ENCODE measurements at regions not wholly inside any gene's neighbourhood (a gene's known extent, or its start where the extent isn't known, plus 50 kb on each side); places are given as distances from the start of the nearest gene placed in this dataset.

DNA sequence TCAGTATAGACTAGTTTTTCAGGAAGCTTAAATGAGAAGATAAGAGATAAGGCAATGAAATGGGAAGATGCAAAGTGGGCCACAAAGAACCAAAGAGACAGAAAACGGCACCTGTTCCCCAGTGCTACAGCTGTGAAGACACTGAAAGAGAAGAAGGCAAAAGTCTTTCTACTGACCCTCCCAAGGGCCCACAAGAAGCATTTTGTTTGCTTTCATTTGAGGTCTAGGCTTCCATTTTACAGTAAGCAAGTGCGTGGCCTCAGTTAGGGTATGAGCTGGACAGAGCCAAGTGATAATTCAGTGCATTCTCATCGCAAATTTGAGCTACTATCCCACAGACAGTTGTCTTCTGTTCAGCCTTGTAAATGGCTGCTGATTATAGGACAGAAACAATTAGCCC is 53.4 kb upstream of the STK17B start:
- Histone ChIP-seq H3K9ac (ENCODE audit: low read depth, low read length) (peak overlapping the region; percentile 59), H3K4me1 (ENCODE audit: control insufficient read depth, insufficient read depth, low read length) (peaks cover 39% of the 10 kb centered on the region), H3K4me2 (ENCODE audit: low read length) (peak overlapping the region; percentile 49), H3K27me3 (ENCODE audit: control insufficient read depth, insufficient read depth, low read length) (no peaks in the 10 kb centered on the region), H3K4me3 (ENCODE audit: low read length) (peak overlapping the region; percentile 29), H3K36me3 (ENCODE audit: insufficient read depth, low read length) (no peaks in the 10 kb centered on the region), H3K9me3 (replicated peaks; ENCODE audit: low read length) (no peaks in the 10 kb centered on the region)

DNA sequence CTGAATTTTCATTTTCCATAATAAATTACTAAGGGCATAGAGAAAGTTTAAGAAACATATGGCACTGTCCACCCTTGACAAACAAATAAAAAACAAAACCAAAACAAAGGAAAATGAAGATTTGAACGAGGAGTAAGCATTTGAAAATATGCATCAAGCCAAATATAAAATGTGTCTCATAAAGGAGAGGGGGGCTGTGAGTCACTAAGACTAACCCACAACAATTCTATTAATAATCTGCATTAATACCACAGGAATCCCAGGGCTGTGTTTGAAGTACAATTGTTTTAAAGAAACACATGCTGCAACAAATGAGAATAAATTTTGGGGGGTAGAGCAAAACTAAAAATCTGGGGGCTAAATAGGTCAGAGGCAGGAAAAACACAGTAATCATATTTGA is 53.8 kb upstream of the STK17B start:
- H3K9me3 ChIP-seq (replicated peaks; ENCODE audit: low read length) = no peaks in the 10 kb centered on the region
- H3K27me3 ChIP-seq (ENCODE audit: control insufficient read depth, insufficient read depth, low read length) = no peaks in the 10 kb centered on the region
- H3K4me2 ChIP-seq (ENCODE audit: low read length) = peak overlapping the region; percentile 49
- peaks cover 39% of the 10 kb centered on the region for H3K4me1 ChIP-seq (ENCODE audit: control insufficient read depth, insufficient read depth, low read length)
- H3K36me3 ChIP-seq (ENCODE audit: insufficient read depth, low read length) = no peaks in the 10 kb centered on the region
- peak overlapping the region; percentile 59 for H3K9ac ChIP-seq (ENCODE audit: low read depth, low read length)
- H3K4me3 ChIP-seq (ENCODE audit: low read length) = peak overlapping the region; percentile 29

DNA sequence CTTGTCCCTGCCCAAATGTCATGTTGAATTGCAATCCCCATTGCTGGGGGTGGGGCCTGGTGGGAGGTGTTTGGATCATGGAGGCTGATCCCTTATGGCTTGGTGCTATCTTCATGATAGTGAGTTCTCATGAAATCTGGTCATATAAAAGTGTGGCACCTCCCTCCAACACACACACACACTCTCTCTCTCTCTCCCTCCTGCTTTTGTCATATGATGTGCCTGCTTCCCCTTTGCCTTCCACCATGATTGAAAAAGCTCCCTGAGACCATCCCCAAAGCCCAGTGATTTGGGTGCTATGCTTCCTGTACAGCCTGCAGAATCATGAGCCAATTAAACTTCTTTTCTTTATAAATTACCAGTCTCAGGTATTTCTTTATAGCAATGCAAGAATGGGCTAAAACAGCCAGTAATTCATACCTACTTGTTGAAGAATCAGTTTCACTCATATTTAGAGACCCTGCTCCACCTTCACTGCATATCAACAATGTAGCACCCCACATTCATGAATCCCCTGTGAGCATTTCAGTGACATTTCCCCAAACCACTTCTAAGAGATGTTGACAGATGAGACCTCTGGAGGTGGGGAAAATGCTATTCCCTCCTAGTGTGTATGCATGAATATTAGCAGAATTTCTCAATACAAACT is 54.8 kb upstream of the STK17B start:
- H3K36me3 ChIP-seq (ENCODE audit: insufficient read depth, low read length) = no peaks in the 10 kb centered on the region
- H3K4me3 ChIP-seq (ENCODE audit: low read length) = no peak overlapping the region
- H3K27me3 ChIP-seq (ENCODE audit: control insufficient read depth, insufficient read depth, low read length) = no peaks in the 10 kb centered on the region
- peak overlapping the region; percentile 19 for H3K9ac ChIP-seq (ENCODE audit: low read depth, low read length)
- H3K4me1 ChIP-seq (ENCODE audit: control insufficient read depth, insufficient read depth, low read length) = peaks cover 39% of the 10 kb centered on the region
- H3K4me2 ChIP-seq (ENCODE audit: low read length) = no peak overlapping the region
- H3K9me3 ChIP-seq (replicated peaks; ENCODE audit: low read length) = no peaks in the 10 kb centered on the region

- Histone ChIP-seq H3K9ac (ENCODE audit: low read depth, low read length) (peak overlapping the region; percentile 1), H3K4me3 (ENCODE audit: low read length) (no peak overlapping the region), H3K4me1 (ENCODE audit: control insufficient read depth, insufficient read depth, low read length) (peaks cover 39% of the 10 kb centered on the region), H3K36me3 (ENCODE audit: insufficient read depth, low read length) (no peaks in the 10 kb centered on the region), H3K9me3 (replicated peaks; ENCODE audit: low read length) (no peaks in the 10 kb centered on the region), H3K27me3 (ENCODE audit: control insufficient read depth, insufficient read depth, low read length) (no peaks in the 10 kb centered on the region), H3K4me2 (ENCODE audit: low read length) (no peak overlapping the region)
Observed at GRCh38 chr2:196226707-196227065, 55.3 kb upstream of the STK17B start.

- H3K9ac ChIP-seq (ENCODE audit: low read depth, low read length) = no peak overlapping the region
- H3K27me3 ChIP-seq (ENCODE audit: control insufficient read depth, insufficient read depth, low read length) = no peaks in the 10 kb centered on the region
- H3K4me3 ChIP-seq (ENCODE audit: low read length) = no peak overlapping the region
- no peaks in the 10 kb centered on the region for H3K36me3 ChIP-seq (ENCODE audit: insufficient read depth, low read length)
- H3K9me3 ChIP-seq (replicated peaks; ENCODE audit: low read length) = no peaks in the 10 kb centered on the region
- peaks cover 62% of the 10 kb centered on the region for H3K4me1 ChIP-seq (ENCODE audit: control insufficient read depth, insufficient read depth, low read length)
- no peak overlapping the region for H3K4me2 ChIP-seq (ENCODE audit: low read length)
Observed at GRCh38 chr2:196229013-196229412, 57.6 kb upstream of the STK17B start.

DNA sequence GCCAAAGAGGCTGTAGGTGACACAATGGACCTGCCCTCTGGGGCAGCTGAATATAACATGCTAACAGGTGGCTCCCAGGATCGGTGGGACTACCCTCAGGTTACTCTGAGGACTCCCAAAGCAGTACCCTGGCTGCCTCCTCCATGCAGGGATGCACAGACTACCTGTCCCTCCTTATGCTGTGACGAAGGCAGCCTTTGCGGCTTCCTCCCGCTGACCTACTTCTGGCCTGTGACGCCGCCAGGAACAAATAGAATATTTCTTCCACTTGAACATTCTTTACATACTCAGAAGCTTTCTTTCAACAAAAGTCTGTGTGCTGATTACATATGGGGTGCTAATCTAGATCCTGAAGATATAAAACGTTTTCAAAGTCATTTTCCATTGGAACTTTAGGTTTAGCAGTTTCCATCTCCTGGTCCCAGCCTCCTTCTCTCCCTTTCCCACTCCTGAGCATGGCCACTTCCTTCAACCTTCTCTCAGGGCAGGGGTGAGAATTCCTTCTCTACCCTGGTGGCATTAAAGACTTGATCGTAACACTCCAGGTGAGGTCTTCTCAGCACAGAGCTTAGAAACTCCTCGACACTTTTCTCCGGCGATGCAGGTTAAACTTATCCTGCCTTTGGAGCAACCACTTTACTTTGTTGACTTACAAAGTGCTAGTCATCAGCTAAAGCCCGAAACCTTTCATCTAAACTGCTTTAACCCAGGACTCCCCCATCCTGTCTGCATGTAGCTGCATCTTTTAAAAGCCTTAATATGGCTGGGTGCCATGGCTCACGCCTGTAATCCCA is 58.9 kb upstream of the STK17B start:
- Histone ChIP-seq H3K4me2 (ENCODE audit: low read length) (no peak overlapping the region), H3K9me3 (replicated peaks; ENCODE audit: low read length) (no peaks in the 10 kb centered on the region), H3K27me3 (ENCODE audit: control insufficient read depth, insufficient read depth, low read length) (no peaks in the 10 kb centered on the region), H3K9ac (ENCODE audit: low read depth, low read length) (no peak overlapping the region), H3K36me3 (ENCODE audit: insufficient read depth, low read length) (no peaks in the 10 kb centered on the region), H3K4me3 (ENCODE audit: low read length) (no peak overlapping the region), H3K4me1 (ENCODE audit: control insufficient read depth, insufficient read depth, low read length) (peaks cover 63% of the 10 kb centered on the region)

DNA sequence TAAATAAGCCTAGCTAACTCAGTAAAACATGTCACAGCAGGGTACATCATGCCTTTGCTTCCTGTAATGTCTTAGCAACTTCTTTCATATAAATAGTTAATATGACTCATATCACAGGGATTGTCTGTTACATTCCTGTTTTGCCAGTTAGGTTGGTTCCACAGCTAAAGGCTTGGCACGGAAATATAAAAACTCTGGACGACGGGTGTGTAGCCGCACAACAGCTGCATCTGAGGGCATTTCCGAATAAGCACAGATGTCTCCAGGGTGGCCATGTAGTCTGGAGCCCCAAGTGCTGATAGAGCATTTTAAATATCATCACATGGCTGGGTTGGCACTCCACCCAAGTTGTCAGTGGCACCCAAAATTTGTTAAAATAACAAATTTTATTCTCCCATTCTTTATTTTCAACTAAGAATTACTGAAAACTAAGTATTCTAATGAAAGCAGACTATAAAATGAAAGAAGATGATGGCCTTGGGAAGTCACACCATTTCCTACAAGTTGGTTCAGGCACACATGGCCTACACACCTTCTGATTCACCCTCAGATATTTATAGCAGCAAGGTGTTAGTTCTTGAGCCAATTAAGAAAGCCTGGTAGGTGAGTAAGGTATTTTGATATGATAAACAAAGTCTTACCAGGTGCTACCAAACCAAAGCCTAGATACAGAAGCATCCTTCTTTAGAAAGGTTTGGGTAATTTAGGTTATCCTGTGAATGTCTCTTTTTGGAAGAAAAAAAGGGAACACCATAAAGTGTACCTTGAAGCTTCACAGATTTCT is 61.8 kb upstream of the STK17B start:
- no peaks in the 10 kb centered on the region for H3K27me3 ChIP-seq (ENCODE audit: control insufficient read depth, insufficient read depth, low read length)
- H3K4me1 ChIP-seq (ENCODE audit: control insufficient read depth, insufficient read depth, low read length) = peaks cover 40% of the 10 kb centered on the region
- no peaks in the 10 kb centered on the region for H3K9me3 ChIP-seq (replicated peaks; ENCODE audit: low read length)
- H3K9ac ChIP-seq (ENCODE audit: low read depth, low read length) = peak overlapping the region; percentile 77
- peak overlapping the region; percentile 54 for H3K4me2 ChIP-seq (ENCODE audit: low read length)
- no peaks in the 10 kb centered on the region for H3K36me3 ChIP-seq (ENCODE audit: insufficient read depth, low read length)
- peak overlapping the region; percentile 24 for H3K4me3 ChIP-seq (ENCODE audit: low read length)

DNA sequence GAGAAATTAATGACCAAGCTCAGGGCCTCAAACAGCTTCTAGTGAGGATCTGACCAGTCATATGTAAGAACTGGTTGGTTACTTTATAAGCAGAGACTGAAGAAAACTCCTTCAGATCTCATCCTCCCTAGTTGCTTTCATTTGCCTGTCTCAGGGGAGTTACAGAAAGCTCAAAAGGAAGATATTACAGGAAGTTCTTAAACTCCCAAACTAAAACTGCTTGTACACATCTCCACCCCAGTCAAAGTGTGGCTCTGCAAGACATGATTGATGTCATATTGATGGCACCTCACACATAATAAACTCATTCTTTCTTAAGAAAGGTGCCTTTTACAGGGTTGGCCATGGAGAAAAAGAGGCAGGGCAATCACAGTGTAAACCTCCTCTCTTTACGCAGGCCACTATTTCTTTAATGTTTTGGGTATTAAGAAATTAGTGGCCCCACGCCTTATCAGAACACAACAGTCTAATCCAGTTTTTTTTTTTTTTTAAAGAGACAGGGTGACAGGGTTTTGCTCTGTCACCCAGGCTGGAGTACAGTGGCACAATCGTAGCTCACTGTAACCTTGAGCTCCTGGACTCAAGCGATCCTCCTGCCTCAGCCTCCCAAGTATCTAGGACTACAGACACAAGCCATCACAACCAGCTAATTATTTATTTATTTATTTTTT is 62.6 kb upstream of the STK17B start:
- H3K36me3 ChIP-seq (ENCODE audit: insufficient read depth, low read length) = peaks cover 4% of the 10 kb centered on the region
- H3K4me2 ChIP-seq (ENCODE audit: low read length) = peak overlapping the region; percentile 23
- no peak overlapping the region for H3K4me3 ChIP-seq (ENCODE audit: low read length)
- no peaks in the 10 kb centered on the region for H3K9me3 ChIP-seq (replicated peaks; ENCODE audit: low read length)
- no peaks in the 10 kb centered on the region for H3K27me3 ChIP-seq (ENCODE audit: control insufficient read depth, insufficient read depth, low read length)
- H3K9ac ChIP-seq (ENCODE audit: low read depth, low read length) = peak overlapping the region; percentile 77
- H3K4me1 ChIP-seq (ENCODE audit: control insufficient read depth, insufficient read depth, low read length) = peaks cover 39% of the 10 kb centered on the region

DNA sequence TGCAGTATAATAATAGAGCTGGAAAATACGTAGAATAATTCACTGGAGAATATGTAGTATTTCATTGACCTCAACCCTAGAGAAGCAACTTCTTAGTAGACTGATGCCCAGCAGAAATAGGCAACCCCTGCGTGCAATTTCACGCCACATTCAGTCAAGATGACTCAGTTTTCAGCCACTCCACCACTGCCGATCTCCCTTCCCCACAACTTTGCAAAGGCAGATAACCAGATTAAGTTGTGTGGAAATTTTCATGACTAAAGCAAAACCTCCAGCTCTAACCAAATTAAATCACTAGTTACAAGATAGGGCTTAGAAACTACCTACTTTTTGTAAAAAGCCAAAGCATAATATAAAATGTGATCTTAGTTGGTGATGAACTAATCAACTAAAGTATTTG is 63.3 kb upstream of the STK17B start:
- Histone ChIP-seq H3K4me3 (ENCODE audit: low read length) (no peak overlapping the region), H3K9me3 (replicated peaks; ENCODE audit: low read length) (no peaks in the 10 kb centered on the region), H3K9ac (ENCODE audit: low read depth, low read length) (peak overlapping the region; percentile 77), H3K4me1 (ENCODE audit: control insufficient read depth, insufficient read depth, low read length) (peaks cover 46% of the 10 kb centered on the region), H3K4me2 (ENCODE audit: low read length) (peak overlapping the region; percentile 7), H3K36me3 (ENCODE audit: insufficient read depth, low read length) (peaks cover 7% of the 10 kb centered on the region), H3K27me3 (ENCODE audit: control insufficient read depth, insufficient read depth, low read length) (no peaks in the 10 kb centered on the region)

GRCh38 chr2:196238836-196239380 is 67.5 kb upstream of the STK17B start:
- no peaks in the 10 kb centered on the region for H3K27me3 ChIP-seq (ENCODE audit: control insufficient read depth, insufficient read depth, low read length)
- peaks cover 7% of the 10 kb centered on the region for H3K36me3 ChIP-seq (ENCODE audit: insufficient read depth, low read length)
- H3K4me1 ChIP-seq (ENCODE audit: control insufficient read depth, insufficient read depth, low read length) = peaks cover 45% of the 10 kb centered on the region
- H3K4me3 ChIP-seq (ENCODE audit: low read length) = no peak overlapping the region
- peak overlapping the region; percentile 30 for H3K9ac ChIP-seq (ENCODE audit: low read depth, low read length)
- no peak overlapping the region for H3K4me2 ChIP-seq (ENCODE audit: low read length)
- H3K9me3 ChIP-seq (replicated peaks; ENCODE audit: low read length) = no peaks in the 10 kb centered on the region
